Stomach (tissue), 4 donors: ENCODE measurements at regions not wholly inside any gene's neighbourhood (a gene's known extent, or its start where the extent isn't known, plus 50 kb on each side); places are given as distances from the start of the nearest gene placed in this dataset.
"Not testable (repeated sequence)": the region's sequence is repeated elsewhere in the genome, so short reads cannot be mapped to it uniquely, and the experiment has no call there.

ENCODE experiments used
- EP300 ChIP-seq: sonication (generic); formaldehyde crosslinking; IDR thresholded peaks from one replicate; pipeline ENCODE4 v1.6.1; 2017; ENCODE audit warnings: antibody characterized with exemption
- POLR2A ChIP-seq, 4 donors: fragments of 450-650 bp; IDR thresholded peaks; one replicate each; pipeline ENCODE4 v1.6.1; 2016; ENCODE audit warnings: antibody characterized with exemption in 4 of 4, control low read depth in 2 of 4, mild to moderate bottlenecking in 1 of 4, moderate library complexity in 1 of 4
- TF ChIP-seq, protein P1 (sequence below), 7 experiments: fragments of 450-650 bp in 4 of 7; fragments of 200-600 bp in 3 of 7; sonication (generic) in 3 of 7; IDR thresholded peaks; one replicate each; pipeline ENCODE4 v1.5.1; 2016 to 2019; ENCODE audit warnings: antibody characterized with exemption in 7 of 7, control low read depth in 2 of 7, mild to moderate bottlenecking in 1 of 7

DNA sequence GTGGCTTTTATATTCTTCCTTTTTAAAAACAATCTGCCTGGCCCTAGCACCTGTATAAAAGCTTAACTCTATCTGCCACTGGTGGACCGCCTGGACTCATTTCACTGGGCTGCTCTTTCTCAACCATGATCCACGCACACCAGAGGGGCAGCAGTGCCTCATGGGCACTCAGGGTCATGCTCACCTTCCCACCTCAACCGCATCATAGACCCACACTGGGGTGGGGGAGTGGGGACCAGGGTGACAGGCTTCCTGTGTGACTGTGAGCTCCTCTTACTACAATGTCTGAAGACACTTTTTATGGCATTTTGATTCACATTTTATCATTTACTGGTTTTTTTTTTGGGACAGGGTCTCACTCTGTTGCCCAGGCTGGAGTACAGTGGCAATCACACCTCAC lies 4038.8 kb upstream of the TPTE start:
- TF ChIP-seq, protein P1, sequence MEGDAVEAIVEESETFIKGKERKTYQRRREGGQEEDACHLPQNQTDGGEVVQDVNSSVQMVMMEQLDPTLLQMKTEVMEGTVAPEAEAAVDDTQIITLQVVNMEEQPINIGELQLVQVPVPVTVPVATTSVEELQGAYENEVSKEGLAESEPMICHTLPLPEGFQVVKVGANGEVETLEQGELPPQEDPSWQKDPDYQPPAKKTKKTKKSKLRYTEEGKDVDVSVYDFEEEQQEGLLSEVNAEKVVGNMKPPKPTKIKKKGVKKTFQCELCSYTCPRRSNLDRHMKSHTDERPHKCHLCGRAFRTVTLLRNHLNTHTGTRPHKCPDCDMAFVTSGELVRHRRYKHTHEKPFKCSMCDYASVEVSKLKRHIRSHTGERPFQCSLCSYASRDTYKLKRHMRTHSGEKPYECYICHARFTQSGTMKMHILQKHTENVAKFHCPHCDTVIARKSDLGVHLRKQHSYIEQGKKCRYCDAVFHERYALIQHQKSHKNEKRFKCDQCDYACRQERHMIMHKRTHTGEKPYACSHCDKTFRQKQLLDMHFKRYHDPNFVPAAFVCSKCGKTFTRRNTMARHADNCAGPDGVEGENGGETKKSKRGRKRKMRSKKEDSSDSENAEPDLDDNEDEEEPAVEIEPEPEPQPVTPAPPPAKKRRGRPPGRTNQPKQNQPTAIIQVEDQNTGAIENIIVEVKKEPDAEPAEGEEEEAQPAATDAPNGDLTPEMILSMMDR (IDR thresholded peaks at IDR 0.05) = not testable (repeated sequence)
- TF ChIP-seq POLR2A (IDR thresholded peaks at IDR 0.05); EP300: not testable (repeated sequence)
